ENCODE measurements at regions not wholly inside any gene's neighbourhood (a gene's known extent, or its start where the extent isn't known, plus 50 kb on each side); places are given as distances from the start of the nearest gene placed in this dataset.

- Histone ChIP-seq H3K27ac (ENCODE audit: low read depth in 1 of 2, low read length in 2 of 2) (no peak overlapping the region), H3K4me3 (replicated peaks in 1 of 3; ENCODE audit: low read depth in 2 of 3, low read length in 3 of 3) (no peak overlapping the region), H3K9ac (ENCODE audit: insufficient read depth, low read length, poor library complexity, severe bottlenecking) (no peak overlapping the region), H3K36me3 (replicated peaks in 1 of 2; ENCODE audit: control insufficient read depth in 1 of 2, insufficient read depth in 2 of 2, low read length in 2 of 2) (no peaks in the 10 kb centered on the region), H2AFZ (ENCODE audit: insufficient read depth, low read depth, low read length, poor library complexity, severe bottlenecking) (no peak overlapping the region), H3K4me1 (ENCODE audit: control insufficient read depth in 1 of 2, insufficient read depth in 2 of 2, low read length in 2 of 2) (peaks cover 5% of the 10 kb centered on the region in 2 donors), H3K27me3 (ENCODE audit: control insufficient read depth in 2 of 2, insufficient read depth in 2 of 2, low read length in 2 of 2) (no peaks in the 10 kb centered on the region), H3K79me2 (ENCODE audit: insufficient read depth, low read length) (no peaks in the 10 kb centered on the region), H4K20me1 (ENCODE audit: insufficient read depth, low read length) (no peaks in the 10 kb centered on the region), H3K9me3 (replicated peaks in 1 of 2; ENCODE audit: control insufficient read depth in 1 of 2, insufficient read depth in 1 of 2, low read length in 2 of 2) (peaks cover 8 to 13% of the 10 kb centered on the region in 2 donors), H3K4me2 (replicated peaks; ENCODE audit: extremely low read depth, low read length, poor library complexity, severe bottlenecking) (no peak overlapping the region)
- H3K4me3 Mint-ChIP-seq, result no peak overlapping the region
- peaks cover 7 to 18% (median 12%) of the 10 kb centered on the region in 7 donors for H3K9me3 Mint-ChIP-seq
- H3K27me3 Mint-ChIP-seq (ENCODE audit: low read depth in 3 of 3), result peaks cover 0 to 3% (median 1%) of the 10 kb centered on the region in 3 donors
- intact Hi-C loops (cut with micrococcal nuclease), result no loop called here
- no peak for TF ChIP-seq CTCF (IDR thresholded peaks at IDR 0.05)
- H3K27ac Mint-ChIP-seq, result no peak overlapping the region
- H3K4me1 Mint-ChIP-seq, result peaks cover 6% of the 10 kb centered on the region
- peaks cover 3 to 4% of the 10 kb centered on the region in 2 donors for H3K36me3 Mint-ChIP-seq
- no peak for DNase-seq
These were observed 116.3 kb downstream of the DTWD1 start for GRCh38 chr15:49737127-49737526.

GRCh38 chr15:49741712-49742111 lies 120.9 kb downstream of the DTWD1 start:
- Histone ChIP-seq H3K27me3 (ENCODE audit: control insufficient read depth in 2 of 2, insufficient read depth in 2 of 2, low read length in 2 of 2) (no peaks in the 10 kb centered on the region), H2AFZ (ENCODE audit: insufficient read depth, low read depth, low read length, poor library complexity, severe bottlenecking) (no peak overlapping the region), H3K4me3 (replicated peaks in 1 of 3; ENCODE audit: low read depth in 2 of 3, low read length in 3 of 3) (no peak overlapping the region), H4K20me1 (ENCODE audit: insufficient read depth, low read length) (no peaks in the 10 kb centered on the region), H3K36me3 (replicated peaks in 1 of 2; ENCODE audit: control insufficient read depth in 1 of 2, insufficient read depth in 2 of 2, low read length in 2 of 2) (no peaks in the 10 kb centered on the region), H3K4me2 (replicated peaks; ENCODE audit: extremely low read depth, low read length, poor library complexity, severe bottlenecking) (no peak overlapping the region), H3K27ac (ENCODE audit: low read depth in 1 of 2, low read length in 2 of 2) (no peak overlapping the region), H3K4me1 (ENCODE audit: control insufficient read depth in 1 of 2, insufficient read depth in 2 of 2, low read length in 2 of 2) (no peaks in the 10 kb centered on the region), H3K9me3 (replicated peaks in 1 of 2; ENCODE audit: control insufficient read depth in 1 of 2, insufficient read depth in 1 of 2, low read length in 2 of 2) (no peaks in the 10 kb centered on the region), H3K9ac (ENCODE audit: insufficient read depth, low read length, poor library complexity, severe bottlenecking) (no peak overlapping the region), H3K79me2 (ENCODE audit: insufficient read depth, low read length) (no peaks in the 10 kb centered on the region)
- Mint-ChIP-seq H3K27me3 (ENCODE audit: low read depth in 3 of 3) (peaks cover 0 to 1% (median 0%) of the 10 kb centered on the region in 3 donors), H3K27ac (peak overlapping the region in 1 of 7 donors; percentile 31), H3K36me3 (no peaks in the 10 kb centered on the region), H3K4me1 (peaks cover 7% of the 10 kb centered on the region), H3K4me3 (no peak overlapping the region), H3K9me3 (peaks cover 0 to 13% (median 8%) of the 10 kb centered on the region in 7 donors)
- no peak for TF ChIP-seq CTCF (IDR thresholded peaks at IDR 0.05)
- intact Hi-C loops (cut with micrococcal nuclease), result no loop called here
- DNase-seq, result no peak

Data from CD14-positive monocyte (primary cell).